Endothelial cell of umbilical vein (primary cell): ENCODE measurements at regions not wholly inside any gene's neighbourhood (a gene's known extent, or its start where the extent isn't known, plus 50 kb on each side); places are given as distances from the start of the nearest gene placed in this dataset.
A peak's percentile ranks its signal among the peaks of the same experiment; 100 is the strongest.

Source experiments
- BruUV-seq: library from RNA; stranded (reverse); fragments of 400-500 nt; replicated peaks from 2 replicates; lab custom pipeline; 2021; lab: Mats Ljungman, UMichigan
- CTCF ChIA-PET: fragments of 300-600, 350-600 bp; sonication (Branson Sonifier 250); formaldehyde crosslinking; loops from one replicate; lab custom pipeline; 2021; ENCODE audit warnings: antibody characterized with exemption, inconsistent platforms; lab: Charles Lee
- POLR2A ChIA-PET: fragments of 300-600, 350-600 bp; sonication (Branson Sonifier 250); formaldehyde crosslinking; loops from one replicate; lab custom pipeline; 2021; ENCODE audit warnings: antibody characterized with exemption, inconsistent platforms; lab: Charles Lee
- DNase-seq: peaks from one replicate; pipeline ENCODE4 v3.0.0-alpha.2; 2011; ENCODE audit warnings: low read depth, low spot score
- FAIRE-seq: peaks from 2 replicates; lab custom pipeline; 2011; peaks lifted over from hg19 to GRCh38; lab: Jason Lieb, UNC
- H2AFZ ChIP-seq: 2 replicates; pipeline ENCODE4 v1.6.0; 2012; ENCODE audit warnings: low read depth, low read length, control low read depth, inconsistent platforms
- H3K27ac ChIP-seq: 2 replicates; pipeline ENCODE4 v1.5.1; 2011; ENCODE audit warnings: low read depth, mild to moderate bottlenecking, control low read depth, low read length, moderate library complexity; ENCODE audit not compliant: insufficient read depth
- H3K27me3 ChIP-seq, 2 experiments: 2 replicates each; pipeline versions ENCODE4 v1.6.0 to v1.6.1; 2011; ENCODE audit warnings: low read length in 2 of 2, mixed read lengths in 1 of 2; ENCODE audit not compliant: control insufficient read depth in 2 of 2, insufficient read depth in 2 of 2
- H3K36me3 ChIP-seq, 2 experiments: 2 replicates in 1 of 2; 3 replicates in 1 of 2; pipeline ENCODE4 v1.5.1; 2011; ENCODE audit warnings: low read length in 2 of 2, mild to moderate bottlenecking in 1 of 2, moderate library complexity in 1 of 2; ENCODE audit not compliant: control insufficient read depth in 2 of 2, insufficient read depth in 2 of 2; ENCODE audit errors: extremely low read depth in 1 of 2
- H3K4me1 ChIP-seq: 3 replicates; pipeline ENCODE4 v1.5.1; 2011; ENCODE audit warnings: mild to moderate bottlenecking, low read length; ENCODE audit not compliant: control insufficient read depth, insufficient read depth; ENCODE audit errors: extremely low read depth
- H3K4me2 ChIP-seq: 2 replicates; pipeline ENCODE4 v1.6.1; 2011; ENCODE audit warnings: low read length, control low read depth, mixed read lengths; ENCODE audit not compliant: insufficient read depth
- H3K4me3 ChIP-seq, 3 experiments: fragments of 200-600 bp in 1 of 3; sonication (generic), shearing (Covaris generic) in 1 of 3; replicated peaks in 1 of 3; 2 replicates each; pipeline ENCODE4 v1.5.1; 2011 to 2016; ENCODE audit warnings: control low read depth in 3 of 3, low read length in 3 of 3, mild to moderate bottlenecking in 2 of 3, inconsistent platforms in 1 of 3, low read depth in 1 of 3, moderate library complexity in 1 of 3; ENCODE audit not compliant: insufficient read depth in 1 of 3
- H3K79me2 ChIP-seq: 2 replicates; pipeline ENCODE4 v1.6.0; 2012; ENCODE audit warnings: low read length, inconsistent platforms; ENCODE audit not compliant: control insufficient read depth, insufficient read depth
- H3K9ac ChIP-seq: replicated peaks from 2 replicates; pipeline ENCODE3; 2011; ENCODE audit warnings: low read length, control low read depth; ENCODE audit not compliant: insufficient read depth; ENCODE audit errors: extremely low read depth
- H3K9me1 ChIP-seq: replicated peaks from 3 replicates; pipeline ENCODE4 v1.6.0; 2011; ENCODE audit warnings: mild to moderate bottlenecking, low read length; ENCODE audit not compliant: control insufficient read depth, insufficient read depth; ENCODE audit errors: extremely low read depth
- H3K9me3 ChIP-seq: replicated peaks from 2 replicates; pipeline ENCODE4 v1.5.1; 2012; ENCODE audit warnings: low read length, inconsistent platforms; ENCODE audit not compliant: control insufficient read depth, insufficient read depth
- H4K20me1 ChIP-seq: replicated peaks from 2 replicates; pipeline ENCODE3; 2011; ENCODE audit warnings: mild to moderate bottlenecking, low read length; ENCODE audit not compliant: control insufficient read depth, insufficient read depth; ENCODE audit errors: extremely low read depth
- CTCF ChIP-seq, 2 donors: IDR thresholded peaks; 1 replicate in 1 of 2; 2 replicates in 1 of 2; pipeline ENCODE4 v1.5.1; 2011; ENCODE audit warnings: low read length in 2 of 2, mild to moderate bottlenecking in 2 of 2, moderate library complexity in 2 of 2, control low read depth in 1 of 2, inconsistent platforms in 1 of 2, low read depth in 1 of 2; ENCODE audit not compliant: insufficient read depth in 1 of 2; ENCODE audit errors: extremely low read depth in 1 of 2
- EZH2 ChIP-seq: IDR thresholded peaks from 2 replicates; pipeline ENCODE4 v1.6.1; 2012; ENCODE audit warnings: borderline replicate concordance, low read depth, mild to moderate bottlenecking, moderate library complexity, low read length, inconsistent platforms; ENCODE audit not compliant: severe bottlenecking
- GATA2 ChIP-seq: IDR thresholded peaks from 2 replicates; pipeline ENCODE4 v1.7.0; 2011; ENCODE audit warnings: low read depth, mild to moderate bottlenecking, moderate library complexity, mixed read lengths, low read length; ENCODE audit not compliant: insufficient read length, insufficient read depth
- JUN ChIP-seq: IDR thresholded peaks from 2 replicates; pipeline ENCODE4 v1.6.1; 2011; ENCODE audit warnings: borderline replicate concordance, low read depth; ENCODE audit not compliant: insufficient read length, insufficient read depth
- MAX ChIP-seq: IDR thresholded peaks from 2 replicates; pipeline ENCODE4 v1.6.1; 2011; ENCODE audit not compliant: insufficient read depth, insufficient read length
- MYC ChIP-seq: IDR thresholded peaks from one replicate; pipeline ENCODE4 v1.6.1; 2011; ENCODE audit warnings: mild to moderate bottlenecking, low read depth, low read length
- POLR2A ChIP-seq: IDR thresholded peaks from 2 replicates; pipeline ENCODE4 v1.6.1; 2012; ENCODE audit warnings: low read depth, mild to moderate bottlenecking, control low read depth, low read length
- dilution Hi-C: fragments of 300-500 bp; cut with MboI; formaldehyde crosslinking; loops from one replicate; pipeline ENCODE4 v1.15.0; 2019; ENCODE audit warnings: low sequenced_read_pairs; ENCODE audit not compliant: extremely low pct_ligation_motif_present
- intact Hi-C: fragments of 100-400 bp; cut with micrococcal nuclease; formaldehyde crosslinking; loops from one replicate; pipeline ENCODE4 v1.10.0; 2022

GRCh38 chr2:180240774-180241173, 233.7 kb upstream of the CWC22 start:
- TF ChIP-seq JUN (no peak), CTCF (IDR thresholded peaks at IDR 0.05; ENCODE audit: extremely low read depth in 1 of 2, insufficient read depth in 1 of 2, low read depth in 1 of 2, low read length in 2 of 2) (peak in 1 of 2 donors; percentile 5), MYC (no peak)
- CTCF ChIA-PET, result interaction anchor here (1.3 kb wide), 1 partner anchor 1226 kb away, joined by 3 read pairs; no protein-coding TSS in a partner anchor
- intact Hi-C loops, result loop anchor here (2.0 kb wide), 1 partner anchor 818 kb away; no protein-coding TSS in a partner anchor
- POLR2A ChIA-PET, result no interaction called here
- Histone ChIP-seq H2AFZ (no peak overlapping the region), H3K4me3 (no peak overlapping the region), H3K79me2 (no peaks in the 10 kb centered on the region), H3K4me2 (no peak overlapping the region), H4K20me1 (no peaks in the 10 kb centered on the region), H3K9me1 (no peaks in the 10 kb centered on the region), H3K36me3 (no peaks in the 10 kb centered on the region), H3K9me3 (no peaks in the 10 kb centered on the region), H3K9ac (no peak overlapping the region), H3K4me1 (no peaks in the 10 kb centered on the region), H3K27ac (no peak overlapping the region), H3K27me3 (no peaks in the 10 kb centered on the region)
- FAIRE-seq (no peak), DNase-seq (no peak)
- dilution Hi-C loops, result no loop called here
- BruUV-seq, result no TSS peak

DNA sequence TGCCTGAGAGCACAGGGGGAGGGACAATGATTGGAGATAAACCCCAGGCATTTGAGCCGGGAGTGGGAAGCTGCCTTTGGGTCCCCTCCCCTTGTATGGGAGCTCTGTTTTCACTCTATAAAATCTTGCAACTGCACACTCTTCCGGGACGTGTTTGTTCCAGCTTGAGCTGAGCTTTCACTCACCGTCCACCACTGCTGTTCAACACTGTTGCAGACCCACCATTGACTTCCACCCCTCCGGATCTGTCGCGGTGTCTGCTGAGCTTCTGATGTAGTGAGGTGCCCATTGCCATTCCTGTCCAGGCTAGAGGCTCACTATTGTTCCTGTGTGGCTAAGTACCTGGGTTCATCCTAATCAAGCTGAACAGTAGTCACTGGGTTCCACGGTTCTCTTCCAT, 231.6 kb upstream of the CWC22 start:
- dilution Hi-C loops, result no loop called here
- Histone ChIP-seq H3K4me3 (no peak overlapping the region), H3K27me3 (no peaks in the 10 kb centered on the region), H3K4me2 (no peak overlapping the region), H3K9me3 (no peaks in the 10 kb centered on the region), H2AFZ (no peak overlapping the region), H3K9me1 (no peaks in the 10 kb centered on the region), H4K20me1 (no peaks in the 10 kb centered on the region), H3K79me2 (no peaks in the 10 kb centered on the region), H3K36me3 (no peaks in the 10 kb centered on the region), H3K4me1 (no peaks in the 10 kb centered on the region), H3K27ac (no peak overlapping the region), H3K9ac (no peak overlapping the region)
- DNase-seq (no peak), FAIRE-seq (no peak)
- TF ChIP-seq MAX, result no peak
- TF ChIP-seq JUN, result no peak
- no peak for TF ChIP-seq GATA2
- TF ChIP-seq POLR2A, result no peak
- TF ChIP-seq CTCF (IDR thresholded peaks at IDR 0.05; ENCODE audit: extremely low read depth in 1 of 2, insufficient read depth in 1 of 2, low read depth in 1 of 2, low read length in 2 of 2), result no peak
- no peak for TF ChIP-seq EZH2
- no peak for TF ChIP-seq MYC
- no TSS peak for BruUV-seq
- POLR2A ChIA-PET, result no interaction called here
- intact Hi-C loops, result no loop called here
- CTCF ChIA-PET, result no interaction called here
